ENCODE measurements at regions not wholly inside any gene's neighbourhood (a gene's known extent, or its start where the extent isn't known, plus 50 kb on each side); places are given as distances from the start of the nearest gene placed in this dataset.
"Not testable (repeated sequence)": the region's sequence is repeated elsewhere in the genome, so short reads cannot be mapped to it uniquely, and the experiment has no call there.

- not testable (repeated sequence) for TF ChIP-seq CTCF, POLR2A (IDR thresholded peaks at IDR 0.05)
Observed at GRCh38 chr7:65469919-65470558, 96.4 kb downstream of the ZNF92 start.

Measured in lower leg skin (tissue), 3 donors.